PC-3 (cell line): ENCODE measurements at regions not wholly inside any gene's neighbourhood (a gene's known extent, or its start where the extent isn't known, plus 50 kb on each side); places are given as distances from the start of the nearest gene placed in this dataset.

Experiments used
- ATAC-seq: fragments of 200-7000 bp; cut with Tn5 transposase; 2 replicates; pipeline ENCODE4 v1.9.1; 2020; ENCODE audit warnings: mild to moderate bottlenecking, moderate library complexity
- BruUV-seq: library from RNA; stranded (reverse); fragments of 400-500 nt; replicated peaks from 2 replicates; lab custom pipeline; 2021; lab: Mats Ljungman, UMichigan
- CTCF ChIA-PET: fragments of 300-600 bp; sonication (Branson Sonifier 250); formaldehyde crosslinking; loops from one replicate; lab custom pipeline; 2022; ENCODE audit warnings: antibody characterized with exemption; lab: Charles Lee
- POLR2A ChIA-PET: fragments of 300-600 bp; sonication (Branson Sonifier 250); formaldehyde crosslinking; loops from one replicate; lab custom pipeline; 2022; ENCODE audit warnings: antibody characterized with exemption; ENCODE audit not compliant: unreplicated experiment; lab: Charles Lee
- DNase-seq: peaks from one replicate; pipeline ENCODE4 v3.0.0-alpha.2; 2015
- H2AFZ ChIP-seq: fragments of 300-600 bp; sonication (generic); 2 replicates; pipeline ENCODE4 v1.6.0; 2016; ENCODE audit warnings: antibody characterized with exemption, low read length
- H3F3A ChIP-seq: fragments of 300-600 bp; sonication (generic); one replicate; pipeline ENCODE4 v1.6.0; 2017; ENCODE audit warnings: antibody characterized with exemption, low read length, control low read depth, mild to moderate bottlenecking; ENCODE audit not compliant: unreplicated experiment
- H3K27ac ChIP-seq: fragments of 300-600 bp; sonication (generic); 2 replicates; pipeline ENCODE4 v1.5.1; 2016; ENCODE audit warnings: mild to moderate bottlenecking, low read length
- H3K27me3 ChIP-seq: fragments of 300-600 bp; sonication (generic); 2 replicates; pipeline ENCODE4 v1.6.1; 2016; ENCODE audit warnings: low read length, mixed read lengths
- H3K36me3 ChIP-seq: fragments of 300-600 bp; sonication (generic); 2 replicates; pipeline ENCODE4 v1.6.1; 2016; ENCODE audit warnings: low read depth, mixed run types, low read length, mixed read lengths
- H3K4me1 ChIP-seq: fragments of 300-600 bp; sonication (generic); 2 replicates; pipeline ENCODE4 v1.5.1; 2016; ENCODE audit warnings: low read length; ENCODE audit not compliant: insufficient read depth
- H3K4me2 ChIP-seq: fragments of 300-600 bp; sonication (generic); 2 replicates; pipeline ENCODE4 v1.6.0; 2016; ENCODE audit warnings: low read length
- H3K4me3 ChIP-seq: fragments of 300-600 bp; sonication (generic); 2 replicates; pipeline ENCODE4 v1.5.1; 2016; ENCODE audit warnings: mild to moderate bottlenecking, low read length, mixed read lengths
- H3K79me2 ChIP-seq: fragments of 300-600 bp; sonication (generic); 2 replicates; pipeline ENCODE4 v1.6.1; 2017; ENCODE audit warnings: low read length, mixed read lengths
- H3K9ac ChIP-seq: fragments of 300-600 bp; sonication (generic); 2 replicates; pipeline ENCODE4 v1.6.0; 2016; ENCODE audit warnings: mild to moderate bottlenecking, low read length
- H3K9me2 ChIP-seq: fragments of 300-600 bp; sonication (generic); replicated peaks from 2 replicates; pipeline ENCODE4 v1.6.1; 2016; ENCODE audit warnings: mixed run types, low read length, mixed read lengths
- H3K9me3 ChIP-seq: fragments of 300-600 bp; sonication (generic); 2 replicates; pipeline ENCODE4 v1.6.1; 2016; ENCODE audit warnings: low read length, mixed read lengths
- H4K20me1 ChIP-seq: fragments of 300-600 bp; sonication (generic); 2 replicates; pipeline ENCODE4 v1.6.1; 2016; ENCODE audit warnings: low read length, mixed read lengths
- CTCF ChIP-seq: fragments of 300-600 bp; sonication (generic); conservative IDR thresholded peaks from 2 replicates; pipeline ENCODE4 v1.5.1; 2017; ENCODE audit warnings: antibody characterized with exemption, low read depth, mild to moderate bottlenecking, low read length
- EZH2 ChIP-seq: fragments of 300-600 bp; sonication (generic); IDR thresholded peaks from one replicate; pipeline ENCODE4 v1.6.1; 2017; ENCODE audit warnings: antibody characterized with exemption, mild to moderate bottlenecking, low read length; ENCODE audit not compliant: unreplicated experiment
- EZH2phosphoT487 ChIP-seq: fragments of 300-600 bp; sonication (generic); IDR thresholded peaks from 2 replicates; pipeline ENCODE4 v1.6.1; 2018; ENCODE audit warnings: mild to moderate bottlenecking, antibody characterized with exemption, low read length, borderline replicate concordance
- intact Hi-C: fragments of 100-400 bp; cut with micrococcal nuclease; formaldehyde crosslinking; loops from 2 replicates; pipeline ENCODE4 v1.9.0; 2023

DNA sequence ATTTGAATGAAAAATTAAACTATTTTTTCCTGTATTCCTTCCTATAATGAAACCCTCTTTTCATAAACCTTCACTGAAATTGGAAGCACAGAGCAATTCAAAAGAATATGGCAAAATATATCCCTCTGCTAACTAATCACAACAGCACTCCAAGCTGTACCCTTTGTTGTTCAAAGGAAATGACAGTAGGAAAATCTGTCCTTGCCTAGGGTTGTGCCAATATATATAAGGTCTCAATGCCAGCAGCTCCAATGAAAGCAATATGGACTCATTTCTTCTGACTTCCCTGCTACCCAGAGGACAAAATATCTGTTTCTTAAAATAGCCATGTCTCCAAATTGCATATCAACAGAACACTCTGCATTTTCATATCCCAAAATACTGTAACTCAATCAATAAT, 373.9 kb upstream of the MC4R start:
- H3K4me2 ChIP-seq = no peak overlapping the region
- no peak for DNase-seq
- no peak overlapping the region for H3K27ac ChIP-seq
- no peaks in the 10 kb centered on the region for H3K9me2 ChIP-seq
- CTCF ChIA-PET = no interaction called here
- no peaks in the 10 kb centered on the region for H4K20me1 ChIP-seq
- H3K36me3 ChIP-seq = no peaks in the 10 kb centered on the region
- no peak overlapping the region for H3K4me3 ChIP-seq
- H3K27me3 ChIP-seq = peaks cover 9% of the 10 kb centered on the region
- BruUV-seq = no TSS peak
- no peak overlapping the region for H3K9ac ChIP-seq
- no peaks in the 10 kb centered on the region for H3F3A ChIP-seq
- ATAC-seq = no peak
- no peaks in the 10 kb centered on the region for H3K9me3 ChIP-seq
- POLR2A ChIA-PET = no interaction called here
- no peaks in the 10 kb centered on the region for H3K4me1 ChIP-seq
- H2AFZ ChIP-seq = no peak overlapping the region
- intact Hi-C loops = no loop called here
- no peak for TF ChIP-seq EZH2phosphoT487
- TF ChIP-seq CTCF = no peak
- no peak for TF ChIP-seq EZH2
- no peaks in the 10 kb centered on the region for H3K79me2 ChIP-seq

GRCh38 chr18:60746919-60747318, 374.3 kb upstream of the MC4R start:
- intact Hi-C loops = no loop called here
- POLR2A ChIA-PET = no interaction called here

More at GRCh38 chr18:60746919-60747318, 374.3 kb upstream of the MC4R start:
- no peaks in the 10 kb centered on the region for H3K36me3 ChIP-seq
- ATAC-seq (no peak), DNase-seq (no peak)
- TF ChIP-seq EZH2phosphoT487 (no peak), CTCF (no peak), EZH2 (no peak)
- H3K4me3 ChIP-seq = no peak overlapping the region
- H3K4me2 ChIP-seq = no peak overlapping the region
- H3K79me2 ChIP-seq = no peaks in the 10 kb centered on the region
- CTCF ChIA-PET = no interaction called here
- no peaks in the 10 kb centered on the region for H3K9me3 ChIP-seq
- peaks cover 12% of the 10 kb centered on the region for H3K27me3 ChIP-seq
- no peaks in the 10 kb centered on the region for H3K9me2 ChIP-seq
- no peak overlapping the region for H3K27ac ChIP-seq
- no peak overlapping the region for H2AFZ ChIP-seq
- H3K9ac ChIP-seq = no peak overlapping the region
- H3K4me1 ChIP-seq = no peaks in the 10 kb centered on the region
- no peaks in the 10 kb centered on the region for H4K20me1 ChIP-seq
- BruUV-seq = no TSS peak
- H3F3A ChIP-seq = no peaks in the 10 kb centered on the region
